Parathyroid adenoma (tissue), 2 donors: ENCODE measurements at regions not wholly inside any gene's neighbourhood (a gene's known extent, or its start where the extent isn't known, plus 50 kb on each side); places are given as distances from the start of the nearest gene placed in this dataset.

Experiments
- H2AFZ ChIP-seq: fragments of 300-600 bp; sonication (generic); one replicate; pipeline ENCODE4 v1.7.0; 2017; ENCODE audit warnings: antibody characterized with exemption, mild to moderate bottlenecking
- H3K27ac ChIP-seq: fragments of 300-600 bp; sonication (generic); one replicate; pipeline ENCODE4 v1.7.0; 2017
- H3K27me3 ChIP-seq: fragments of 300-600 bp; sonication (generic); one replicate; pipeline ENCODE4 v1.7.0; 2017; ENCODE audit warnings: low read length; ENCODE audit not compliant: control insufficient read depth, insufficient read depth
- H3K36me3 ChIP-seq: fragments of 300-600 bp; sonication (generic); one replicate; pipeline ENCODE4 v1.7.0; 2017; ENCODE audit warnings: low read length; ENCODE audit not compliant: control insufficient read depth, insufficient read depth
- H3K4me1 ChIP-seq: fragments of 300-600 bp; sonication (generic); one replicate; pipeline ENCODE4 v1.7.0; 2017; ENCODE audit warnings: control low read depth
- H3K4me2 ChIP-seq: fragments of 300-600 bp; sonication (generic); one replicate; pipeline ENCODE4 v1.7.0; 2017; ENCODE audit warnings: low read length
- H3K4me3 ChIP-seq: fragments of 300-600 bp; sonication (generic); one replicate; pipeline ENCODE4 v1.7.0; 2017; ENCODE audit warnings: low read depth, low read length
- H3K79me2 ChIP-seq: fragments of 300-600 bp; sonication (generic); one replicate; pipeline ENCODE4 v1.7.0; 2017; ENCODE audit warnings: control low read depth
- H3K9ac ChIP-seq: fragments of 300-600 bp; sonication (generic); one replicate; pipeline ENCODE4 v1.7.0; 2017; ENCODE audit warnings: mild to moderate bottlenecking
- H3K9me3 ChIP-seq: fragments of 300-600 bp; sonication (generic); one replicate; pipeline ENCODE4 v1.7.0; 2017; ENCODE audit warnings: low read length; ENCODE audit not compliant: control insufficient read depth
- CTCF ChIP-seq: fragments of 300-600 bp; sonication (generic); IDR thresholded peaks from one replicate; pipeline ENCODE4 v1.7.0; 2017; ENCODE audit warnings: antibody characterized with exemption, mild to moderate bottlenecking
- donor health status: primary hyperparathyroidism.

- H3K79me2 ChIP-seq = no peaks in the 10 kb centered on the region
- H3K27me3 ChIP-seq = no peaks in the 10 kb centered on the region
- no peaks in the 10 kb centered on the region for H3K4me1 ChIP-seq
- H3K9ac ChIP-seq = no peak overlapping the region
- H3K4me3 ChIP-seq = no peak overlapping the region
- H3K27ac ChIP-seq = no peak overlapping the region
- H3K9me3 ChIP-seq = no peaks in the 10 kb centered on the region
- no peak overlapping the region for H2AFZ ChIP-seq
- no peak overlapping the region for H3K4me2 ChIP-seq
- no peak for TF ChIP-seq CTCF
- H3K36me3 ChIP-seq = no peaks in the 10 kb centered on the region
Observed at GRCh38 chr3:170644711-170645110, 58.8 kb upstream of the SLC7A14 start.

GRCh38 chr3:170643831-170644230 is 58.0 kb upstream of the SLC7A14 start:
- no peaks in the 10 kb centered on the region for H3K79me2 ChIP-seq
- H3K4me1 ChIP-seq = no peaks in the 10 kb centered on the region
- H3K27ac ChIP-seq = no peak overlapping the region
- no peak for TF ChIP-seq CTCF
- no peaks in the 10 kb centered on the region for H3K9me3 ChIP-seq
- H3K27me3 ChIP-seq = no peaks in the 10 kb centered on the region
- H3K9ac ChIP-seq = no peak overlapping the region
- H2AFZ ChIP-seq = no peak overlapping the region
- no peak overlapping the region for H3K4me2 ChIP-seq
- H3K36me3 ChIP-seq = no peaks in the 10 kb centered on the region
- no peak overlapping the region for H3K4me3 ChIP-seq

GRCh38 chr3:170642882-170643601 is 57.2 kb upstream of the SLC7A14 start:
- Histone ChIP-seq H3K36me3 (no peaks in the 10 kb centered on the region), H3K4me1 (no peaks in the 10 kb centered on the region), H2AFZ (no peak overlapping the region), H3K27ac (no peak overlapping the region), H3K4me3 (no peak overlapping the region), H3K27me3 (no peaks in the 10 kb centered on the region), H3K9me3 (no peaks in the 10 kb centered on the region), H3K9ac (no peak overlapping the region), H3K79me2 (no peaks in the 10 kb centered on the region), H3K4me2 (no peak overlapping the region)
- TF ChIP-seq CTCF = no peak

GRCh38 chr3:170641510-170642236 is 55.8 kb upstream of the SLC7A14 start:
- no peak overlapping the region for H3K27ac ChIP-seq
- no peak overlapping the region for H3K9ac ChIP-seq

More at GRCh38 chr3:170641510-170642236, 55.8 kb upstream of the SLC7A14 start:
- Histone ChIP-seq H3K4me1 (no peaks in the 10 kb centered on the region), H3K36me3 (no peaks in the 10 kb centered on the region), H3K27me3 (no peaks in the 10 kb centered on the region), H2AFZ (no peak overlapping the region), H3K9me3 (no peaks in the 10 kb centered on the region), H3K79me2 (no peaks in the 10 kb centered on the region), H3K4me2 (no peak overlapping the region), H3K4me3 (no peak overlapping the region)
- TF ChIP-seq CTCF = no peak
